PC-3 (cell line): ENCODE measurements at regions not wholly inside any gene's neighbourhood (a gene's known extent, or its start where the extent isn't known, plus 50 kb on each side); places are given as distances from the start of the nearest gene placed in this dataset.
"Not testable (repeated sequence)": the region's sequence is repeated elsewhere in the genome, so short reads cannot be mapped to it uniquely, and the experiment has no call there.

Experiments
- ATAC-seq: fragments of 200-7000 bp; cut with Tn5 transposase; 2 replicates; pipeline ENCODE4 v1.9.1; 2020; ENCODE audit warnings: mild to moderate bottlenecking, moderate library complexity
- BruUV-seq: library from RNA; stranded (reverse); fragments of 400-500 nt; replicated peaks from 2 replicates; lab custom pipeline; 2021; lab: Mats Ljungman, UMichigan
- CTCF ChIA-PET: fragments of 300-600 bp; sonication (Branson Sonifier 250); formaldehyde crosslinking; loops from one replicate; lab custom pipeline; 2022; ENCODE audit warnings: antibody characterized with exemption; lab: Charles Lee
- POLR2A ChIA-PET: fragments of 300-600 bp; sonication (Branson Sonifier 250); formaldehyde crosslinking; loops from one replicate; lab custom pipeline; 2022; ENCODE audit warnings: antibody characterized with exemption; ENCODE audit not compliant: unreplicated experiment; lab: Charles Lee
- DNase-seq: peaks from one replicate; pipeline ENCODE4 v3.0.0-alpha.2; 2015
- H2AFZ ChIP-seq: fragments of 300-600 bp; sonication (generic); 2 replicates; pipeline ENCODE4 v1.6.0; 2016; ENCODE audit warnings: antibody characterized with exemption, low read length
- H3F3A ChIP-seq: fragments of 300-600 bp; sonication (generic); one replicate; pipeline ENCODE4 v1.6.0; 2017; ENCODE audit warnings: antibody characterized with exemption, low read length, control low read depth, mild to moderate bottlenecking; ENCODE audit not compliant: unreplicated experiment
- H3K27ac ChIP-seq: fragments of 300-600 bp; sonication (generic); 2 replicates; pipeline ENCODE4 v1.5.1; 2016; ENCODE audit warnings: mild to moderate bottlenecking, low read length
- H3K27me3 ChIP-seq: fragments of 300-600 bp; sonication (generic); 2 replicates; pipeline ENCODE4 v1.6.1; 2016; ENCODE audit warnings: low read length, mixed read lengths
- H3K36me3 ChIP-seq: fragments of 300-600 bp; sonication (generic); 2 replicates; pipeline ENCODE4 v1.6.1; 2016; ENCODE audit warnings: low read depth, mixed run types, low read length, mixed read lengths
- H3K4me1 ChIP-seq: fragments of 300-600 bp; sonication (generic); 2 replicates; pipeline ENCODE4 v1.5.1; 2016; ENCODE audit warnings: low read length; ENCODE audit not compliant: insufficient read depth
- H3K4me2 ChIP-seq: fragments of 300-600 bp; sonication (generic); 2 replicates; pipeline ENCODE4 v1.6.0; 2016; ENCODE audit warnings: low read length
- H3K4me3 ChIP-seq: fragments of 300-600 bp; sonication (generic); 2 replicates; pipeline ENCODE4 v1.5.1; 2016; ENCODE audit warnings: mild to moderate bottlenecking, low read length, mixed read lengths
- H3K79me2 ChIP-seq: fragments of 300-600 bp; sonication (generic); 2 replicates; pipeline ENCODE4 v1.6.1; 2017; ENCODE audit warnings: low read length, mixed read lengths
- H3K9ac ChIP-seq: fragments of 300-600 bp; sonication (generic); 2 replicates; pipeline ENCODE4 v1.6.0; 2016; ENCODE audit warnings: mild to moderate bottlenecking, low read length
- H3K9me2 ChIP-seq: fragments of 300-600 bp; sonication (generic); replicated peaks from 2 replicates; pipeline ENCODE4 v1.6.1; 2016; ENCODE audit warnings: mixed run types, low read length, mixed read lengths
- H3K9me3 ChIP-seq: fragments of 300-600 bp; sonication (generic); 2 replicates; pipeline ENCODE4 v1.6.1; 2016; ENCODE audit warnings: low read length, mixed read lengths
- H4K20me1 ChIP-seq: fragments of 300-600 bp; sonication (generic); 2 replicates; pipeline ENCODE4 v1.6.1; 2016; ENCODE audit warnings: low read length, mixed read lengths
- EZH2 ChIP-seq: fragments of 300-600 bp; sonication (generic); IDR thresholded peaks from one replicate; pipeline ENCODE4 v1.6.1; 2017; ENCODE audit warnings: antibody characterized with exemption, mild to moderate bottlenecking, low read length; ENCODE audit not compliant: unreplicated experiment
- EZH2phosphoT487 ChIP-seq: fragments of 300-600 bp; sonication (generic); IDR thresholded peaks from 2 replicates; pipeline ENCODE4 v1.6.1; 2018; ENCODE audit warnings: mild to moderate bottlenecking, antibody characterized with exemption, low read length, borderline replicate concordance
- intact Hi-C: fragments of 100-400 bp; cut with micrococcal nuclease; formaldehyde crosslinking; loops from 2 replicates; pipeline ENCODE4 v1.9.0; 2023
- TF ChIP-seq, protein P1 (sequence below): fragments of 300-600 bp; sonication (generic); conservative IDR thresholded peaks from 2 replicates; pipeline ENCODE4 v1.5.1; 2017; ENCODE audit warnings: antibody characterized with exemption, low read depth, mild to moderate bottlenecking, low read length

DNA sequence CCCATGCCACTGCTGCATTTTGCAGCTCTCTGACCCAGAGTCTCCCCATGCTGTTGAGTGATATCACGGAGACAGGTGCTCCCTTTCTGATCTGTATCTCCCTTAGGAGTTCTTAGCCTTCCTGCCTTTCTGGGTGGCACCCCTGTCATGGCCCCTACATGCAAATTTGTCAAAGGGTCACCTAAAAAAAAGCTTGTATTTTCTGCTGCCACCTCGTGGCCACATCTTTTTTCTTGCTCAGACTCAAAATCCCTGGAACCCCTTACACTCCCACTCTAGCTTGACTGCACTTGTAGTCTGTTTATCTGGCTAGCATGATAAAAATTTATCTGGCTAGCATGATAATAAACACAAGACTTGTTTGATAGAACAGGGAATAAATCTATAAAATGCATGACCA is 809.1 kb downstream of the SORCS1 start:
- Histone ChIP-seq H3K27ac (no peak overlapping the region), H3K9me3 (no peaks in the 10 kb centered on the region), H2AFZ (no peak overlapping the region), H3F3A (no peaks in the 10 kb centered on the region), H3K4me3 (no peak overlapping the region), H3K79me2 (no peaks in the 10 kb centered on the region), H3K9ac (0 out of 2 replicates have a peak overlapping the region, but pooled peaks have one; percentile 38), H3K27me3 (no peaks in the 10 kb centered on the region), H3K4me2 (no peak overlapping the region), H3K4me1 (peaks cover 18% of the 10 kb centered on the region), H3K9me2 (no peaks in the 10 kb centered on the region), H4K20me1 (no peaks in the 10 kb centered on the region), H3K36me3 (no peaks in the 10 kb centered on the region)
- BruUV-seq: no TSS peak
- POLR2A ChIA-PET: no interaction called here
- DNase-seq: peak; percentile 7
- CTCF ChIA-PET: interaction anchor here (0.7 kb wide), 1 partner anchor 81 kb away, joined by 3 read pairs; no protein-coding TSS in a partner anchor
- no peak for ATAC-seq
- intact Hi-C loops: no loop called here
- TF ChIP-seq EZH2: no peak
- no peak for TF ChIP-seq EZH2phosphoT487
- TF ChIP-seq, protein P1, sequence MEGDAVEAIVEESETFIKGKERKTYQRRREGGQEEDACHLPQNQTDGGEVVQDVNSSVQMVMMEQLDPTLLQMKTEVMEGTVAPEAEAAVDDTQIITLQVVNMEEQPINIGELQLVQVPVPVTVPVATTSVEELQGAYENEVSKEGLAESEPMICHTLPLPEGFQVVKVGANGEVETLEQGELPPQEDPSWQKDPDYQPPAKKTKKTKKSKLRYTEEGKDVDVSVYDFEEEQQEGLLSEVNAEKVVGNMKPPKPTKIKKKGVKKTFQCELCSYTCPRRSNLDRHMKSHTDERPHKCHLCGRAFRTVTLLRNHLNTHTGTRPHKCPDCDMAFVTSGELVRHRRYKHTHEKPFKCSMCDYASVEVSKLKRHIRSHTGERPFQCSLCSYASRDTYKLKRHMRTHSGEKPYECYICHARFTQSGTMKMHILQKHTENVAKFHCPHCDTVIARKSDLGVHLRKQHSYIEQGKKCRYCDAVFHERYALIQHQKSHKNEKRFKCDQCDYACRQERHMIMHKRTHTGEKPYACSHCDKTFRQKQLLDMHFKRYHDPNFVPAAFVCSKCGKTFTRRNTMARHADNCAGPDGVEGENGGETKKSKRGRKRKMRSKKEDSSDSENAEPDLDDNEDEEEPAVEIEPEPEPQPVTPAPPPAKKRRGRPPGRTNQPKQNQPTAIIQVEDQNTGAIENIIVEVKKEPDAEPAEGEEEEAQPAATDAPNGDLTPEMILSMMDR: peak; percentile 67

DNA sequence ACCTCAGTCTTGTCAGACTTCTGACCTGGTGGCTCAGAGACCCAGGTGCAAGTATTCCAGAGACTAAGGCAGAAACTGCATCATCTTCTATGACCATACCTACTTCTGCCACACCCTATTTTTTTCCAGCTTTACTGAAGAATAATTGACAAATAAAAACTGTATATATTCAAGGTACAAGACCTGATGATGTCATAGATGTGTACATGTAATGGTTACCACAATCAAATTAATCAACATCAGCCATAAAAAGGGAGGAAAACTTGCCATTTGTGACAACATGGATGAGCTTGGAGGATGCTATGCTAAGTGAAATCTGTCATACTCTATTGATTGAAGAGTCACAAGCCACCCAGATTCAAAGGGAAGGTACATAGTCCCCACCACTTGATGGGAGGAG is 815.6 kb downstream of the SORCS1 start:
- CTCF ChIA-PET: no interaction called here
- no peaks in the 10 kb centered on the region for H3K27me3 ChIP-seq
- no peak overlapping the region for H3K4me2 ChIP-seq
- POLR2A ChIA-PET: no interaction called here
- TF ChIP-seq EZH2phosphoT487 (no peak), EZH2 (no peak)
- TF ChIP-seq, protein P1: no peak
- no peak overlapping the region for H3K9ac ChIP-seq
- H3F3A ChIP-seq: no peaks in the 10 kb centered on the region
- DNase-seq: no peak
- intact Hi-C loops: no loop called here
- ATAC-seq: no peak
- no peak overlapping the region for H3K4me3 ChIP-seq
- H3K4me1 ChIP-seq: peaks cover 14% of the 10 kb centered on the region; the same call in 1 of the 2 replicates
- H3K36me3 ChIP-seq: no peaks in the 10 kb centered on the region
- no peak overlapping the region for H2AFZ ChIP-seq
- no TSS peak for BruUV-seq
- no peaks in the 10 kb centered on the region for H3K9me3 ChIP-seq
- no peaks in the 10 kb centered on the region for H3K9me2 ChIP-seq
- no peak overlapping the region for H3K27ac ChIP-seq
- H3K79me2 ChIP-seq: no peaks in the 10 kb centered on the region
- H4K20me1 ChIP-seq: no peaks in the 10 kb centered on the region

DNA sequence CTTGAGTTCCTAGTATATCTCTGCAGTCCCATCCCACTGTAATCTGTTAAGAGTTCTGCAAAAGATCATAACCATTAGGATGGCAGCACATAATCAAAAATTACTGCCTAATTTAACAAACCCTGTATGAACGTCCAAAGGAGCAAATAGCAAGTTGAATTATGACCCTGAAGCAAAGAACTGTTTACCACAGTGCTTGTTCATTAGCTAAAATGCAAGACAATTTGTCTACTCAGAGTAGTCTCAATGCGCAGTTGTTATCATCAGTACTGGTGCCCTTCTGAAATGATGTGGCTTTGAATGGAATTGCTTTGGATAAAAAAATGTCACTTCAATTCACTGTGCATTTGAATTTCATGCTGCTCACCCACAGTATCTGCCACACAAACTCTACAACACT is 817.0 kb downstream of the SORCS1 start:
- Histone ChIP-seq H3K4me2 (no peak overlapping the region), H3K36me3 (no peaks in the 10 kb centered on the region), H3K27ac (no peak overlapping the region), H3K9me3 (no peaks in the 10 kb centered on the region), H3K9ac (no peak overlapping the region), H3K79me2 (no peaks in the 10 kb centered on the region), H3K4me3 (no peak overlapping the region), H3K27me3 (no peaks in the 10 kb centered on the region), H3K4me1 (peaks cover 14% of the 10 kb centered on the region; the same call in 1 of the 2 replicates), H4K20me1 (no peaks in the 10 kb centered on the region), H3F3A (no peaks in the 10 kb centered on the region), H2AFZ (no peak overlapping the region), H3K9me2 (no peaks in the 10 kb centered on the region)
- intact Hi-C loops: no loop called here
- DNase-seq: no peak
- no peak for ATAC-seq
- TF ChIP-seq EZH2: no peak
- TF ChIP-seq, protein P1: no peak
- TF ChIP-seq EZH2phosphoT487: no peak
- POLR2A ChIA-PET: no interaction called here
- CTCF ChIA-PET: no interaction called here
- no TSS peak for BruUV-seq

- H3K27me3 ChIP-seq, H3K9ac ChIP-seq, intact Hi-C loops, H3F3A ChIP-seq, H3K4me3 ChIP-seq, H2AFZ ChIP-seq, H3K27ac ChIP-seq, ATAC-seq, H3K9me2 ChIP-seq, H3K4me2 ChIP-seq, H3K9me3 ChIP-seq, H3K79me2 ChIP-seq, H3K4me1 ChIP-seq, CTCF ChIA-PET, POLR2A ChIA-PET, H4K20me1 ChIP-seq, DNase-seq, H3K36me3 ChIP-seq, BruUV-seq: not testable (repeated sequence)
Observed at GRCh38 chr10:106343539-106343938, 821.0 kb downstream of the SORCS1 start.
